Spinal cord (tissue), 9 donors: ENCODE measurements at regions not wholly inside any gene's neighbourhood (a gene's known extent, or its start where the extent isn't known, plus 50 kb on each side); places are given as distances from the start of the nearest gene placed in this dataset.
A peak's percentile ranks its signal among the peaks of the same experiment; 100 is the strongest.

Experiments
- DNase-seq, 6 donors: peaks; one replicate each; pipeline versions ENCODE4 v3.0.0 to v3.0.0-alpha.2; 2013 to 2015; ENCODE audit warnings: low spot score in 6 of 6, low read depth in 4 of 6
- H3K27ac ChIP-seq: one replicate; pipeline ENCODE4 v1.5.1; 2013; ENCODE audit warnings: low read depth, low read length, control low read depth
- H3K27me3 ChIP-seq: one replicate; pipeline ENCODE4 v1.6.1; 2013; ENCODE audit warnings: low read length; ENCODE audit not compliant: control insufficient read depth, insufficient read depth
- H3K36me3 ChIP-seq: one replicate; pipeline ENCODE4 v1.6.1; 2013; ENCODE audit warnings: low read length; ENCODE audit not compliant: control insufficient read depth, insufficient read depth
- H3K4me1 ChIP-seq: one replicate; pipeline ENCODE4 v1.6.1; 2013; ENCODE audit warnings: low read length; ENCODE audit not compliant: control insufficient read depth, insufficient read depth
- H3K4me3 ChIP-seq: one replicate; pipeline ENCODE4 v1.5.1; 2013; ENCODE audit warnings: low read depth, low read length, control low read depth
- H3K9me3 ChIP-seq: one replicate; pipeline ENCODE4 v1.6.1; 2013; ENCODE audit warnings: low read length; ENCODE audit not compliant: control insufficient read depth, insufficient read depth
- WGBS: methylation state at CpG from one replicate; pipeline ENCODE4 v1.1.5; 2013; ENCODE audit warnings: missing lambda C conversion rate; ENCODE audit not compliant: insufficient coverage; 5-methylcytosine and 5-hydroxymethylcytosine counted together
- donor health status: healthy.

DNA sequence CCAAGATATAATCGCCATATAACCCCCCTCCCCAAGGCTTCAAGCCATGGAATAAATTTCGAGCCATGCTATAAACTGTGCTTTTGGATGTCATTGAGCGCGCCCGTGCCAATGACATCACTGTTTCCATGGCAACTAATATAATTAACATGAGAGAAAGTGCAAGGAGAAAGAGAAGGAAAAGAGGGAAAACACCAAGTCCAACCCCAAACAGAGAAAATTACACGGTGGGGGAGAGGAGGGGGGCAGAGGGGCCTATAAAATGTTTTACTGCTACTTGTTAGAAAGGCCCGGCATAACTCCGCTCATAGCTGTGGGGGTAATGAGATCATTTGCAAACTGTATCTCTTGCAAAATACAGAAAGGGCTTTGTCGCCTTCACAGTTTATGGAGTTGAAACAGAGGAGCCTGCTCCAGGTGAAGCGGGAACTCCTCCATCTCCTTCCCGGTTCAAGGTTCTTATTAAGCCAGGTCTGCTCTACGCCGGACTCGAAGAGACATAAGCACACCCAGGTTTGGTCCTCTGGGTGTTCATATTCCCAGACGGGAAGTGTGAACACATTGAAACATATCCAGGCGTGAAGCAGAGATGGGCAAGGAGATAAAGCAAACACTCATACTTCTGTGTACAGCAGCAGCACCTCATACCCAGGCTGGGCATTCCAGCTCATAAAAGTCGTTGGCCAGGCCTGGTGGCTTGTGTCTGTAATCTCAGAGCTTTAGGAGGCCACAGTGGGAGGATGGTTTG, 99.1 kb upstream of the MAP1LC3B2 start:
- WGBS: 61% methylated on average over 7 of the region's 17 CpGs
- Histone ChIP-seq H3K4me3 (no peak overlapping the region), H3K4me1 (peaks cover 37% of the 10 kb centered on the region), H3K27ac (peak overlapping the region; percentile 55), H3K36me3 (no peaks in the 10 kb centered on the region), H3K27me3 (no peaks in the 10 kb centered on the region), H3K9me3 (no peaks in the 10 kb centered on the region)
- peak in 5 of 6 donors; percentile 43 to 97 (median 63) for DNase-seq

DNA sequence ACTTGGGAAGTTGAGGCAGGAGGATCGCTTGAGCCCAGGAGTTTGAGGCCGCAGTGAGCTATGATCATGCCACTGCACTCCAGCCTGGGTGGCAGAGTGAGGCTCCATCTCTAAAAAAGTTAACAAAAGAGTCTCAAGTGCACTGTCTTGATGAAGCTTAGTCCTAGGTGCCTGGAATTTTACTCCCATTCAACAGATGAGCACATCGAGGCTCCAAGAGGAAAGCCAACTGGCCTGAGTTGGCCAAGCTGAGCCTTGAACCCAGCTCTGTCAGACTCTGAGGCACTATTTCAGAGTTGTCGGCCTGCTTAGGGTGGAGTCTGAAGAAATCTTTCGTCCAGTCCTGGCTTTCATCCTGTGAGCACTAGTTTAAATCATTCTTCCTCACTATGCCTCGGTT, 98.1 kb upstream of the MAP1LC3B2 start:
- no peak overlapping the region for H3K4me3 ChIP-seq
- H3K27ac ChIP-seq: no peak overlapping the region
- peaks cover 31% of the 10 kb centered on the region for H3K4me1 ChIP-seq
- H3K9me3 ChIP-seq: no peaks in the 10 kb centered on the region
- no peaks in the 10 kb centered on the region for H3K27me3 ChIP-seq
- WGBS: 100% methylated on average over 6 of the region's 6 CpGs
- H3K36me3 ChIP-seq: no peaks in the 10 kb centered on the region
- no peak for DNase-seq

DNA sequence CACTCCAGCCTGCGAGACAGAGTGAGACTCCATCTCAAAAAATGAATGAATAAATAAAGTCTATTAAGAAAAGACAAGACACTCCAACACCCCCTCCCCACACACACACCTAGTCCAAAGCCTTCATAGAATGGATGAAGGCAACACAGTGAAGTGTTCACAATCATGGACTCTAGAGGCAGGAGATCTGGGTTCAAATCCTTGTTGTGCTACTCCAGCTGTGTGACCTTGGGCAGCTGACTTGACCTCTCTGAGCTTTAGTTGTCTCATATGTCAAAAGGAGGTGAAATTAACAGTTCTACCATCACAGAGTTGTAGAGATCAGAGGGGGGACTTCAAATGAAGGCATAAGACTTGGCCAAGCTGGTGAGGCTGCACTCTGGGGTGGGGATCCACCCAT, 95.8 kb upstream of the MAP1LC3B2 start:
- no CpG with 5 or more reads among the region's 1 CpG for WGBS
- Histone ChIP-seq H3K9me3 (no peaks in the 10 kb centered on the region), H3K27me3 (no peaks in the 10 kb centered on the region), H3K36me3 (no peaks in the 10 kb centered on the region), H3K4me1 (peaks cover 20% of the 10 kb centered on the region), H3K4me3 (no peak overlapping the region), H3K27ac (no peak overlapping the region)
- DNase-seq: no peak

DNA sequence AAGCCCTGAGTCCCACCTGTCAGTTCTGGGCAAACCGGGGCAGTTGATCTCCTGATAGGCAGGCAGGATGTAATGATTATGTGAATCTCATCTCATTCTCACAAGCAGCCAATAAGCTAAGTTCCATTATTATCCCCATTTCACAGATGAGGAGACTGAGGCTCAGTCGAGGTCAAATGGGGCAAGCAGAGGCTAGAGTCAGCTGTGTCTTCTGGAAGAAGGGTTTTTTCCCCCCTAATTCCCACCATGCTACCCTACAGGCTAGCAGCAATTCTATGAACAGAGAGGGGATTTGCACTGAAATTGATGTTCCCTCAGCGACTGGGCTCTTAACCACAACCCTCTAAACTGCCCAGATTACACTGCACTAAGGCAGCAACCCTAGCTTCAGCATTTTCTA, 93.8 kb upstream of the MAP1LC3B2 start:
- no peak overlapping the region for H3K27ac ChIP-seq
- WGBS: no CpG with 5 or more reads among the region's 3 CpGs
- no peak overlapping the region for H3K4me3 ChIP-seq
- no peak for DNase-seq
- no peaks in the 10 kb centered on the region for H3K9me3 ChIP-seq
- no peaks in the 10 kb centered on the region for H3K27me3 ChIP-seq
- peaks cover 5% of the 10 kb centered on the region for H3K4me1 ChIP-seq
- H3K36me3 ChIP-seq: no peaks in the 10 kb centered on the region

GRCh38 chr12:116465856-116466255, 93.3 kb upstream of the MAP1LC3B2 start:
- no peak for DNase-seq
- H3K4me3 ChIP-seq: no peak overlapping the region
- H3K4me1 ChIP-seq: peaks cover under 1% of the 10 kb centered on the region
- 80% methylated on average over 1 of the region's 4 CpGs for WGBS
- H3K27me3 ChIP-seq: no peaks in the 10 kb centered on the region
- no peaks in the 10 kb centered on the region for H3K9me3 ChIP-seq
- H3K36me3 ChIP-seq: no peaks in the 10 kb centered on the region
- H3K27ac ChIP-seq: no peak overlapping the region

DNA sequence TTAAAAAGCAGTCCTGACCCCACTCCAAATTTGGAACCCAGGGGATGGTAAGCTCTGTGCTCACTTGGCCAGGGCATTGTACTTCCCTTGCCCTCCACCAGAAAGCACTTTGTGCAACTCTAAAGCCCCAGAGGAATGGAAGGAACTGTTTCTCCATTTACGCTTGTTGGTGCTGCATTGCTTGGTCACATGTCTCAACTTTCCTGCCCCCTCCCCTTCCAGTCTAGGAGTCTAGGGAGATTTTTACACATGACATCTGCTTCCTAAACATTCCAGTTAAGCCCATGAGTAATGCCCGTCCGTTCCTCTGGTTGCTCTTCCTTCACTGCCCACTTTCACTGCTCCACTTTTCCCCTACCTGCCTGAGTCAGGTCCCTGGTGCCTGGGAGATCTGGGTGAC, 92.6 kb upstream of the MAP1LC3B2 start:
- DNase-seq: no peak
- Histone ChIP-seq H3K27me3 (no peaks in the 10 kb centered on the region), H3K4me3 (no peak overlapping the region), H3K4me1 (no peaks in the 10 kb centered on the region), H3K36me3 (no peaks in the 10 kb centered on the region), H3K9me3 (no peaks in the 10 kb centered on the region), H3K27ac (no peak overlapping the region)
- 58% methylated on average over 2 of the region's 3 CpGs for WGBS

DNA sequence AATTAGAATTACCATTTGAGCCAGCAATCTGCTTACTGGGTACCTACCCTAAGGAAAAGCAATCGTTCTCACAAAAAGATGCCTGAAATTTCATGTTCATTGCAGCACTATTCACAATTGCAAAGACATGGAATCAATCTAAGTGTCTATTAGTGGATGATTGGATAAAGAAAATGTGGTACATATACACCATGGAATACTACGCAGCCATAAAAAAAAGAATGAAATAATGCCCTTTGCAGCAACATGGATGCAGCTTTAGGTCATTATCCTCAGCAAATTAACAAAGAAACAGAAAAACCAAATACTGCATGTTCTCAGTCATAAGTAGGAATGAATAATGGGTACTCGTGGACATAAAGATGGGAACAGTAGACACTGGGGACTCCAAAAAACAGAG, 89.8 kb upstream of the MAP1LC3B2 start:
- Histone ChIP-seq H3K4me3 (no peak overlapping the region), H3K27ac (no peak overlapping the region), H3K36me3 (no peaks in the 10 kb centered on the region), H3K4me1 (no peaks in the 10 kb centered on the region), H3K9me3 (no peaks in the 10 kb centered on the region), H3K27me3 (no peaks in the 10 kb centered on the region)
- no CpG with 5 or more reads among the region's 3 CpGs for WGBS
- DNase-seq: no peak

GRCh38 chr12:116471544-116471943, 87.6 kb upstream of the MAP1LC3B2 start:
- H3K9me3 ChIP-seq: peaks cover 1% of the 10 kb centered on the region
- WGBS: 82% methylated on average over 3 of the region's 5 CpGs
- no peaks in the 10 kb centered on the region for H3K4me1 ChIP-seq
- no peak overlapping the region for H3K27ac ChIP-seq
- DNase-seq: peak in 1 of 6 donors; percentile 41
- no peaks in the 10 kb centered on the region for H3K27me3 ChIP-seq
- H3K4me3 ChIP-seq: no peak overlapping the region
- H3K36me3 ChIP-seq: no peaks in the 10 kb centered on the region

DNA sequence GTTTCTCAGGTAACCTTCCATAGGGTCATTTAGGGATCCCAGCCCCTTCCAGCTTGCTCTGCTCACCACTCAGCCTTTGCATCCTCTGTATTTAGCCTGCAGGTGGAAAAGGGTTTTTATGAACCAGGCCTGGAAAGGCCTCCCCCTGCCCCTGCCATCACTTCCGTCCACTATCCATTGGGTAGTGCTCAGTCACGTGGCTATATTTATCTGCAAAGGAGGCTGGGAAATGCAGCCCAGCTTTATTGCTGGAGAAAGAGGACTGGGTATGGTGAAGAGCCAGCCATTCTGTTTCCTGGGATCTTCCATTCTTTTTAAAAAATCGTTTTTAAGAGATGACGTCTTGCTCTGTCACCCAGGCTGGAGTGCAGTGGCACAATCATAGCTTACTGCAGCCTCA, 87.0 kb upstream of the MAP1LC3B2 start:
- Histone ChIP-seq H3K9me3 (peaks cover 2% of the 10 kb centered on the region), H3K27me3 (no peaks in the 10 kb centered on the region), H3K4me1 (no peaks in the 10 kb centered on the region), H3K36me3 (no peaks in the 10 kb centered on the region), H3K27ac (no peak overlapping the region), H3K4me3 (no peak overlapping the region)
- WGBS: 90% methylated on average over 4 of the region's 4 CpGs
- DNase-seq: no peak

- H3K27ac ChIP-seq: no peak overlapping the region
- peaks cover 2% of the 10 kb centered on the region for H3K9me3 ChIP-seq
- H3K4me1 ChIP-seq: no peaks in the 10 kb centered on the region
- DNase-seq: no peak
- H3K27me3 ChIP-seq: no peaks in the 10 kb centered on the region
- no peaks in the 10 kb centered on the region for H3K36me3 ChIP-seq
- H3K4me3 ChIP-seq: no peak overlapping the region
- WGBS: no CpG with 5 or more reads among the region's 1 CpG
Measured at GRCh38 chr12:116473416-116473815, 85.8 kb upstream of the MAP1LC3B2 start.
